HT1080 (cell line): ENCODE measurements at regions not wholly inside any gene's neighbourhood (a gene's known extent, or its start where the extent isn't known, plus 50 kb on each side); places are given as distances from the start of the nearest gene placed in this dataset. TPM values are rescaled to one million over a fixed set of nuclear protein-coding genes. Genes with fewer than 3 reads are reported as not detected.

Experiments
- small RNA-seq: library from RNA; depleted of rRNA; stranded (forward); fragments of <200 nt; gene quantifications from one replicate; pipeline ENCODE3, GENCODE V24; 2014

Small RNA genes in the stretch of these regions (small RNA-seq; reads per million reads assigned to genes)
- gene RNA5SP214 (45.4 reads per million, percentile 94 among the genes with 10 or more reads in this experiment), gene RPS29P13 (not detected)
